ENCODE measurements at regions not wholly inside any gene's neighbourhood (a gene's known extent, or its start where the extent isn't known, plus 50 kb on each side); places are given as distances from the start of the nearest gene placed in this dataset.

- no peak for TF ChIP-seq CTCF (IDR thresholded peaks at IDR 0.05; ENCODE audit: insufficient read depth, low read depth, low read length, missing control alignments)
- DNase-seq (ENCODE audit: low read depth): no peak
Observed at GRCh38 chr3:22175947-22176346, 424.9 kb upstream of the ZNF385D start.

GRCh38 chr3:22176911-22177310, 425.9 kb upstream of the ZNF385D start:
- H3K4me3 ChIP-seq (ENCODE audit: low read length): no peak overlapping the region
- TF ChIP-seq CTCF (IDR thresholded peaks at IDR 0.05; ENCODE audit: insufficient read depth, low read depth, low read length, missing control alignments): no peak
- DNase-seq (ENCODE audit: low read depth): no peak

More at GRCh38 chr3:22175947-22176346, 424.9 kb upstream of the ZNF385D start:
- no peak overlapping the region for H3K4me3 ChIP-seq (ENCODE audit: low read length)

GRCh38 chr3:22189616-22190015, 438.6 kb upstream of the ZNF385D start:
- no peak for TF ChIP-seq CTCF (IDR thresholded peaks at IDR 0.05; ENCODE audit: insufficient read depth, low read depth, low read length, missing control alignments)
- no peak overlapping the region for H3K4me3 ChIP-seq (ENCODE audit: low read length)
- DNase-seq (ENCODE audit: low read depth): no peak

GRCh38 chr3:22199095-22199494, 448.1 kb upstream of the ZNF385D start:
- DNase-seq (ENCODE audit: low read depth): no peak
- H3K4me3 ChIP-seq (ENCODE audit: low read length): no peak overlapping the region
- no peak for TF ChIP-seq CTCF (IDR thresholded peaks at IDR 0.05; ENCODE audit: insufficient read depth, low read depth, low read length, missing control alignments)

GRCh38 chr3:22208844-22209243, 457.8 kb upstream of the ZNF385D start:
- TF ChIP-seq CTCF (IDR thresholded peaks at IDR 0.05; ENCODE audit: insufficient read depth, low read depth, low read length, missing control alignments): no peak
- DNase-seq (ENCODE audit: low read depth): no peak
- no peak overlapping the region for H3K4me3 ChIP-seq (ENCODE audit: low read length)

- H3K4me3 ChIP-seq (ENCODE audit: low read length): no peak overlapping the region
- no peak for TF ChIP-seq CTCF (IDR thresholded peaks at IDR 0.05; ENCODE audit: insufficient read depth, low read depth, low read length, missing control alignments)
- no peak for DNase-seq (ENCODE audit: low read depth)
Observed at GRCh38 chr3:22209578-22209977, 458.6 kb upstream of the ZNF385D start.

GRCh38 chr3:22210693-22211092, 459.7 kb upstream of the ZNF385D start:
- DNase-seq (ENCODE audit: low read depth): no peak
- TF ChIP-seq CTCF (IDR thresholded peaks at IDR 0.05; ENCODE audit: insufficient read depth, low read depth, low read length, missing control alignments): no peak
- H3K4me3 ChIP-seq (ENCODE audit: low read length): no peak overlapping the region

All from epithelial cell of esophagus (primary cell).